Stimulated activated naive B cell treated with anti-CD40 and anti-IgM and Interleukin-4, amounts not matched to agents 10 μg/mL and 1 μg/mL and 100 μg/mL, for 72 hours (primary cell): ENCODE measurements at regions not wholly inside any gene's neighbourhood (a gene's known extent, or its start where the extent isn't known, plus 50 kb on each side); places are given as distances from the start of the nearest gene placed in this dataset.

Source experiments
- ATAC-seq, 2 donors: fragments of 150-1000 bp; cut with Tn5 transposase; replicated peaks; 2 replicates each; pipeline ENCODE4 v1.10.0; 2021; ENCODE audit warnings: moderate library complexity in 1 of 2
- DNase-seq: peaks from one replicate; pipeline ENCODE4 v3.0.0; 2021
- H3K27ac Mint-ChIP-seq: one replicate; pipeline ENCODE4 v1.8.0; 2022; ENCODE audit warnings: mild to moderate bottlenecking, mixed read lengths
- H3K27me3 Mint-ChIP-seq, 2 donors: one replicate each; pipeline ENCODE4 v1.8.0; 2022; ENCODE audit warnings: mixed read lengths in 2 of 2
- H3K36me3 Mint-ChIP-seq, 2 donors: one replicate each; pipeline ENCODE4 v1.8.0; 2022; ENCODE audit warnings: mixed read lengths in 2 of 2, mild to moderate bottlenecking in 1 of 2
- H3K4me1 Mint-ChIP-seq, 2 donors: one replicate each; pipeline ENCODE4 v1.8.0; 2022; ENCODE audit warnings: mixed read lengths in 2 of 2, mild to moderate bottlenecking in 1 of 2
- H3K4me3 Mint-ChIP-seq, 2 donors: one replicate each; pipeline ENCODE4 v1.8.0; 2022; ENCODE audit warnings: mild to moderate bottlenecking in 2 of 2, mixed read lengths in 2 of 2, moderate library complexity in 1 of 2
- H3K9me3 Mint-ChIP-seq, 2 donors: one replicate each; pipeline ENCODE4 v1.8.0; 2022; ENCODE audit warnings: mixed read lengths in 2 of 2, mild to moderate bottlenecking in 1 of 2

DNA sequence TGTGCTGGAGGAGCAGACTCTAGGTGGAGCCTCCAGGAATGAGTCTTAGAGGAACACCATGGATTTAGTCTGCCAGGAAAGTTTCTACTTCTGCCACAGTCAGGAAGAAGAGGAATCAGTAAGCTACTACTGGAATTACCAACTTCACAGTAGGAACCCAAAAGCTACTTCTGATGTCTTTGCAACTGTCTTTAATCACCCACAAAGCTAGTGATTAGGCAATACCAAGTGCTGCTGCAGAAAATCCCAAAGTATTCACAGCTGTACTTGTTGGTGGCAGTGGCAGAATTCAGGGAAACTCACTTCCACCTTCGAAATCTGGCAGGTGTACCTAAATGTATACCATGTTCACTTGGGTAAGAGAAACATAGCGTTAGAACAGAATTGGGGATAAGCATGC lies 264.5 kb upstream of the SORL1-AS1 start:
- Mint-ChIP-seq H3K9me3 (peaks cover 4% of the 10 kb centered on the region in 2 donors), H3K27ac (no peak overlapping the region), H3K36me3 (no peaks in the 10 kb centered on the region), H3K4me1 (peaks cover 0 to 2% of the 10 kb centered on the region in 2 donors), H3K27me3 (peaks cover 26 to 27% of the 10 kb centered on the region in 2 donors), H3K4me3 (no peak overlapping the region)
- ATAC-seq (no peak), DNase-seq (no peak)

DNA sequence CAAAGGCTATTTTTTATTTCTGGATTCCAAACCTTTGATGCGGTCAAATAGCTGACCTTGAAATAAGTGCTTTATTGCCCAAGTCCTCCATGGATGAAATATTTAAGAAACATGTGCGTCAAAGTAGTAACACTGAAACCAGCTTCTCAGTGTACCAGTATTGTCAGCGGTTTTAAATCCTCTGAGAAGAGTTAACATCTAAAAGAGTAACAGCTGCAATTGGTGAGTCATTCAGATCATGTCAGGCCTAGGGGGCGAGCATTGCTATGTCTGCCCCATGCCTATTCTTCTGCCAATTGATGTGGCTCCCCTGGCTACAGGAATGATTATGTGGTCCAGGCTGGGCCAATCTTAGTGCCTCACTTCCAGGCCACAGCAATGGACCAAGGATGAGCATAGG lies 263.3 kb upstream of the SORL1-AS1 start:
- no peak for ATAC-seq
- Mint-ChIP-seq H3K4me1 (no peaks in the 10 kb centered on the region), H3K27ac (no peak overlapping the region), H3K36me3 (no peaks in the 10 kb centered on the region), H3K9me3 (peaks cover 4% of the 10 kb centered on the region in 2 donors), H3K27me3 (peaks cover 29 to 34% of the 10 kb centered on the region in 2 donors), H3K4me3 (no peak overlapping the region)
- no peak for DNase-seq

DNA sequence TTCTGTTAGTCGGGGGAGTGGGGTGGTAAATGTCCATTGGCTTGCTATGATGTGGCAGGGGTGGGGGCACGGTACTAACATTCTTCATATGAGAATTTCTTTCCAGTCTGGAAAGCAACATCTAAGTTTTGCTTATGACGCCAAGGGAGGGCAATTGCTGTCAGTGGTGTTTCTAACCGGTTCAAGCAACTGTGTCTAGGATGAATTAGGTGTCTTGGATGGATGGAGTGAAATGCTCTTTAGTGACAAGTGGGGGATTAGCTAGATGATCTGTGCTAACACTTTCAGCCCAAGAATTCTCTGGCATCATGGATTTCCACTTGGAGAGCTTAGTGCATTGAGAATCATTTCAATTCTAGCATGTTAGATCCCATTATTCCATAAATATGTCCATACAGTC lies 262.6 kb upstream of the SORL1-AS1 start:
- no peak overlapping the region for H3K27ac Mint-ChIP-seq
- H3K4me1 Mint-ChIP-seq, result no peaks in the 10 kb centered on the region
- H3K27me3 Mint-ChIP-seq, result peaks cover 25 to 30% of the 10 kb centered on the region in 2 donors
- peaks cover 2 to 4% of the 10 kb centered on the region in 2 donors for H3K9me3 Mint-ChIP-seq
- DNase-seq (no peak), ATAC-seq (no peak)
- H3K4me3 Mint-ChIP-seq, result no peak overlapping the region
- no peaks in the 10 kb centered on the region for H3K36me3 Mint-ChIP-seq

DNA sequence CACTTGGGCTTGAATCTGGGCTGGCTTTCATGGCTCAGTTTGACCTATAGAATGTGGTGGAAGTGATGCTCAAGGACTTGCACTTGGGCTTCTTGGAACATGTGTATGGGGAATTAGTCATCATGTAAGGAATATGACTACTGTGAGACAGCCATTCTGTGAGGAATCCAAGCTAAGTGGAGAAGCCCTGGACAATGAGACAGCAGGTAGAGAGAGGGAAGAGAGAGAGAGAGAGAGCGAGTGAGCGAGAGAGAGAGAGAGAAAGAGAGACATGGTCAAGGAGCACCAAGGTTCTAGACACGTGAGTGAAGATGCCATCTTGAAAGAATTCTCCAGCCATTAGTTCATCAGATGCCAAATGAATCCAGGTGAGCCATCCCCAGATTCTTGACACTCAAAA lies 261.6 kb upstream of the SORL1-AS1 start:
- no peaks in the 10 kb centered on the region for H3K36me3 Mint-ChIP-seq
- no peak for ATAC-seq
- peaks cover 0 to 4% of the 10 kb centered on the region in 2 donors for H3K9me3 Mint-ChIP-seq
- no peak overlapping the region for H3K27ac Mint-ChIP-seq
- DNase-seq, result no peak
- no peaks in the 10 kb centered on the region for H3K4me1 Mint-ChIP-seq
- peaks cover 16 to 23% of the 10 kb centered on the region in 2 donors for H3K27me3 Mint-ChIP-seq
- no peak overlapping the region for H3K4me3 Mint-ChIP-seq

DNA sequence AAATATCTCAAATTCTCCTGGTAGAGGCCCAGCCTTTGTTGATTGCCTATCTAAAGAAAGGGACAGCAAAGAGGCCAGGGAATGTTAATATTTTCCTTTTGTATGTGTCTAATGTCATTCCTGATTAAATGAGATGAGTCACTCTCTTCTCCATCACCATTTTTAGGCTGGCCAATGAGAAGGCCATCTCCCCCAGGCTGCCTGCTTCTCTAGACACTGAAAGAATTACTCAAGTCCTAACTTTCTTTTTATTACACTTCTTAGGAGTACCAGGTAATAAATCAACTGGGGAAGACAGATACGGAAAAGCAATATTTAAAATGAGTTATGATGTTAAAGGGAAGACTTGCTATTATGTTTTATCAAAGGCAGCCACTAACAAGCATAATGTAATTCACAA lies 259.2 kb upstream of the SORL1-AS1 start:
- ATAC-seq (no peak), DNase-seq (no peak)
- Mint-ChIP-seq H3K27me3 (peaks cover 12 to 23% of the 10 kb centered on the region in 2 donors), H3K27ac (no peak overlapping the region), H3K36me3 (no peaks in the 10 kb centered on the region), H3K4me3 (no peak overlapping the region), H3K4me1 (no peaks in the 10 kb centered on the region), H3K9me3 (peaks cover 0 to 4% of the 10 kb centered on the region in 2 donors)

DNA sequence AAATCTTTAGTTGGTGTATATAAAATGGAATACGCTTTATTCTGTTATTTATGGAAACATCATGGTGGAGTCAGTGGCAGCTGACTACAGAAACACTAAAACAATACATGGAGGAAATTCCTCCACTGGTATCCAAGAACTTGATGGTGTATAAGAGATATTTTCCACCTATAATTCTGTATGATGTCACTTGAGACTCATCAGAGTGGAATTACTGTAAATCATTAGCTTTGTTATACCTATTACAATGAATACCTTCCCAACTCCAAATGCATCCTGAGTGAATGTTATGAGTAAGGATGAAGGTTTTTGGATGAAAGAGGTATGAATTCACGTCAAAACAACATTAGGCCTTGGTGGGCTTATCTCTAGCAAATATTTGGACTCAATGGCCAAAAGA lies 258.5 kb upstream of the SORL1-AS1 start:
- no peak overlapping the region for H3K27ac Mint-ChIP-seq
- H3K4me1 Mint-ChIP-seq, result no peaks in the 10 kb centered on the region
- H3K27me3 Mint-ChIP-seq, result peaks cover 12 to 23% of the 10 kb centered on the region in 2 donors
- H3K4me3 Mint-ChIP-seq, result no peak overlapping the region
- no peak for DNase-seq
- no peak for ATAC-seq
- peaks cover 0 to 4% of the 10 kb centered on the region in 2 donors for H3K9me3 Mint-ChIP-seq
- H3K36me3 Mint-ChIP-seq, result no peaks in the 10 kb centered on the region

DNA sequence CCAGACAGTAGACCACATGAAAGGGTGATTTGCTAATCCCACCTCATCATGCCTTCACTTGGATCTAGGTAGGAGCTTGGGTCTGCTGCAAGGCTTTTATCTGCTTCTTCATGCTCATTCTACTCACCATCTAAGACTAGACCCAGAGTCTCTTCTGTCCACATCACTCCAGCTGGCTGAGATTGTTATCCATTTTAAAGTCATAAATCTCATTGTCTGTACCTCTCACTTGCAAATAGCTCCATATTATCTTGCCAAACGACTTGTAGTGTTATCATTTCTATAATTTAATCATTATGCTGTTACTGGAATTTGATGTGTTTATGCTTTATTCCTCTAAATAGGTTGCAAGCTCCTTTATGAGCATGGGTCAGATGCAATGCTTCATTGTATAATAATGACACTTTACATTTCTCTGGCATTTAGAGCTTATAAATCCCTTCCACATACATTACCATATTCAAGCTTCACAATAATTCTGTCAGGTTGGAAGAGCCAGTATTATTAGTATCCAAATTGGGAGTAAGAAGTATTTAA lies 254.2 kb upstream of the SORL1-AS1 start:
- ATAC-seq (no peak), DNase-seq (no peak)
- Mint-ChIP-seq H3K4me3 (no peak overlapping the region), H3K27ac (no peak overlapping the region), H3K9me3 (no peaks in the 10 kb centered on the region), H3K4me1 (no peaks in the 10 kb centered on the region), H3K27me3 (peaks cover 19 to 27% of the 10 kb centered on the region in 2 donors), H3K36me3 (no peaks in the 10 kb centered on the region)

DNA sequence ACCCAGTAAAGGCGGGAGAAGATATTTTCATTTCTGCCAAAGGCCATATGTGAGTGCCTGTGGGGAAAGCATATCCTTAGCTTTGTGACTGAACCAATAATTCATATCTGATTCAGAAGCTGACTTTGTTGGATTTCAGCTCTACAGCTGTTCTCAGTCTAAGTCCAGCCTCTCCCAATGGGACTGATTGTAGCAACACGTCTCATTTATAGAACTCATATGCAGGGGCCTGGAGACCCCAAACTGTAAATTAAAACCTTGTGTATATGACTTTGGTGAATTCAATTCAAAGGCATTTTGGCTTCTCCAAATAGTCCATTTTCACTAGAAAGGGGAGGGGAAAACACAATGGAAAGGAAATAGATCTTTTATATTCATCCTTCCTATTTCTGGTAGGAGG lies 250.4 kb upstream of the SORL1-AS1 start:
- H3K4me1 Mint-ChIP-seq, result no peaks in the 10 kb centered on the region
- DNase-seq (no peak), ATAC-seq (no peak)

DNA sequence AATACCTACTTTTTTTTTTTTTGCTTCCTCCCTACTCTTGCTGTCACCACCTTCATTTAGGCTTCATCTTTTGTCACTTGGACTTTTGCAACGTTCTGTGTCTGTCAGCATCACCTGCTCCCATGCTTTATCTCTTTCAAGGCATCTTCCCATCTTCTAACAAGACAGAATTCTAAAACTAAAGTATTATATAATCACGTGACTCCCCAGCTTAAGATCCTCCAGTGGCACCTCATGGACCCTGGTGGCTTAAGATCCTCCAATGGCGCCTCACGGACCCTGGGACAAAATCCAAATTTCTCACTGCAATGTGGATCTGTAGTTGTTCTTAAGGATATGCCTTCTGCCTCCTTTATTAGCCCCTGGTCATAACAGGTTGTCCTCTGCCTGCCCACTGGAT lies 248.2 kb upstream of the SORL1-AS1 start:
- Mint-ChIP-seq H3K36me3 (no peaks in the 10 kb centered on the region), H3K9me3 (no peaks in the 10 kb centered on the region), H3K27me3 (peaks cover 33 to 44% of the 10 kb centered on the region in 2 donors), H3K4me3 (no peak overlapping the region), H3K4me1 (no peaks in the 10 kb centered on the region), H3K27ac (no peak overlapping the region)
- no peak for DNase-seq
- ATAC-seq, result no peak

More for the DNA sequence above, 250.4 kb upstream of the SORL1-AS1 start:
- H3K27ac Mint-ChIP-seq, result no peak overlapping the region
- H3K27me3 Mint-ChIP-seq, result peaks cover 28 to 34% of the 10 kb centered on the region in 2 donors
- H3K9me3 Mint-ChIP-seq, result no peaks in the 10 kb centered on the region
- no peaks in the 10 kb centered on the region for H3K36me3 Mint-ChIP-seq
- no peak overlapping the region for H3K4me3 Mint-ChIP-seq

DNA sequence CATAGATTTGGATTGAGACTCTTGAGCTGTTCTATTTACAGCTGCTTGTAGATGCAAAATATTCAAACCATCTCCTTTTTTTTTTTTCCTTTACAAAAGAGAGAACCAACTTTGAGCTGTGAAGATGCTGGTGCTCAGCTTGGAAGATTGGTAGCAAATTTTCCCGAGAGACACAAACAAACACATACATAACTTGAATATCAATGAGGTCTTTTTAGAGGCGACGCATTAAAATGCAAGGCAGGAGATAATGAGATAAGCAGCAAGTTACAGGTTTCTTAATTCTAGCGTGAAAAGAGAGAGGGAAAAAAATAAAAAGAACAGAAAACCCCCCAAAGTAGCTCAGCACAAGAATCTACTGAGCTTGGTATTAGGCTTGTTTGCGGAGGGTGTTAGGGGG lies 247.0 kb upstream of the SORL1-AS1 start:
- H3K9me3 Mint-ChIP-seq, result no peaks in the 10 kb centered on the region
- no peaks in the 10 kb centered on the region for H3K4me1 Mint-ChIP-seq
- H3K27ac Mint-ChIP-seq, result no peak overlapping the region
- ATAC-seq, result no peak
- H3K4me3 Mint-ChIP-seq, result no peak overlapping the region
- no peak for DNase-seq
- H3K27me3 Mint-ChIP-seq, result peaks cover 36 to 46% of the 10 kb centered on the region in 2 donors
- no peaks in the 10 kb centered on the region for H3K36me3 Mint-ChIP-seq

DNA sequence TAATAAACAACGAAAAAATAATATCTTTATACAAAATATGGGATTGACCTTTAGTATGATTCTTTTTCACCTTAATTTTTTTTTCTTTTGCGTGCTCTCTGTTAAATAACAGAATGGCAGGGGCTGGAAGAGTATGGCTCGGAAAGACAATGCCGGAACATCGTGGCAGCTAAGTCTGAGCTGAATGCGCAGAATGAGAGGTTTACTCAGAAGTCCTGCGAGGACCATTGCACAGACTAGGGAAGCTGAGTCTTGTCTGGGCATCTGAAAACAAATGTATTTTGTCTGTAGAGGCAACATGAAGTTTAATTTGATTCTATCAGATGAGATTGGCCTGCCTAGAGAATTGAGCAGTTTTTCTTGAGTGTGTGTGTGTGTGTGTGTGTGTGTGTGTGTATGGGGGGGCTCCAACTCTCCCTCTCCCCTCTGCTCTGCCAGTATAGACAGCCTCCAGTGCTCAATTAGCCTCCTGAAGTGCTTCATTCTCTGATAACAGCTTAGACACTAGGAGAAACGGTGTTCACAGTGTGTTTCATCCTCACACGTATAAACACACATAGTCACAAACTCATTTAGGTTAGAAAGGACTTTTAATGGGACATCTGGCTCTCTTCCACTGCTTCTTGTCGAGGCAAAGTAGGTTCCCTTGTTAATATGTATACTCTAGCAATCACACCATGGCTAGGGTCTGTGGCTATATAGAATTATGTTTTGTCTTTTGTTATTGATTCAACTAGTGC lies 244.3 kb upstream of the SORL1-AS1 start:
- H3K4me1 Mint-ChIP-seq, result no peaks in the 10 kb centered on the region
- no peaks in the 10 kb centered on the region for H3K36me3 Mint-ChIP-seq
- no peak overlapping the region for H3K27ac Mint-ChIP-seq

DNA sequence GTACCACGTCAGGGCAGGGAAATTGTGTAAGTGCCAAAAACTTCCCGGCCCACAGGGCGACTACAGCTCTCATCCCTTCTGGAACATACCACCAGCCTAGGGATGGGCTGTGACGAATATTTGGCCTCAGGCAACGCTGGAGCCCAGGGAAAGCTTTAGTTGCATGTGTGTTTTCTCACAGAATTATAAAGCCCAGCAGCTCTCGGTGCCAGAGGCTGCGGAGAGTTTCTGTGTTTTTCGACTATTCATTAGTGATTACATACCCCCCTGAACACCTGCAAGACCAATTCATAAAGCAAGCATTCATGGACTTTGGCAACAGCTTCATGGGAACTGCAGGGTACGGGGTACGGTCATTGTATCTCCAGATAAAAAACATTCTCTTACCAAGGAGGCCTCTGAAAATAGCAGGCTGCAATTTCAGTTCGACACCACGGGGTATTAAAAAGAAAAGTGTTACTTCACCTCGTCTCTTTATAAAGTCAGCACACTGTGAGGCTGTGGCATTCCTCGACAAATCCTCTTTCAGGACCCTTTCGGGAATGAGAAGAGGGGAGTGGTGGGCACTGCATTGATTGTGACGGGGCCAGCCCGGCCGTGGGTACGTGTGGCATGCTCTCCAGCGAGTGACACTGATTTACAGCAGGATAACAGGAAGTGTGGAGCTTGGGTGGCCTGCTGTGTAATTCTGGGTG lies 243.6 kb upstream of the SORL1-AS1 start:
- peaks cover 20 to 39% of the 10 kb centered on the region in 2 donors for H3K27me3 Mint-ChIP-seq
- H3K4me3 Mint-ChIP-seq, result no peak overlapping the region
- H3K9me3 Mint-ChIP-seq, result no peaks in the 10 kb centered on the region
- DNase-seq (no peak), ATAC-seq (no peak)
- H3K4me1 Mint-ChIP-seq, result no peaks in the 10 kb centered on the region
- no peak overlapping the region for H3K27ac Mint-ChIP-seq
- no peaks in the 10 kb centered on the region for H3K36me3 Mint-ChIP-seq

More for the DNA sequence above, 244.3 kb upstream of the SORL1-AS1 start:
- H3K4me3 Mint-ChIP-seq, result no peak overlapping the region
- no peak for ATAC-seq
- no peak for DNase-seq
- peaks cover 20 to 40% of the 10 kb centered on the region in 2 donors for H3K27me3 Mint-ChIP-seq
- no peaks in the 10 kb centered on the region for H3K9me3 Mint-ChIP-seq

DNA sequence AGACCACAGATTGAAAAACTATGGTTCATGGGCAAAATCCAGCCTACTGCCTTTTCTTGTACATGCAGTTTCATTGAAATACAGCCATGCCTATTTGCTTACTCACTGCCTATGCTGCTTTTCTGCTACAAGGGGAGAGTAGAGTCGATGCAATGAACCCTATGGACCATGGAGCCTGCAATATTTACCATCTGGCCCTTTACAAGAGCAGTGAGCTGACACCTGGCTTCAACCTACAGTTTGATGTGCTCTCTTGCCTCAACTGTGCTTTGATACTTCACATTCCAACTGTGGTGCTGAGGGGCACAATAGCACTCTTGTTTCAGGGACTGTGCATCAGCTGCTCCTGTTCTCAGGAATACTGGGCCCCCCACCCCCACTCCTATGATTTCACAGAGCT lies 239.5 kb upstream of the SORL1-AS1 start:
- H3K27me3 Mint-ChIP-seq, result peaks cover 13 to 43% of the 10 kb centered on the region in 2 donors
- no peaks in the 10 kb centered on the region for H3K36me3 Mint-ChIP-seq
- H3K9me3 Mint-ChIP-seq, result no peaks in the 10 kb centered on the region
- no peak for DNase-seq
- H3K27ac Mint-ChIP-seq, result no peak overlapping the region
- no peak overlapping the region for H3K4me3 Mint-ChIP-seq
- ATAC-seq, result no peak
- H3K4me1 Mint-ChIP-seq, result no peaks in the 10 kb centered on the region

DNA sequence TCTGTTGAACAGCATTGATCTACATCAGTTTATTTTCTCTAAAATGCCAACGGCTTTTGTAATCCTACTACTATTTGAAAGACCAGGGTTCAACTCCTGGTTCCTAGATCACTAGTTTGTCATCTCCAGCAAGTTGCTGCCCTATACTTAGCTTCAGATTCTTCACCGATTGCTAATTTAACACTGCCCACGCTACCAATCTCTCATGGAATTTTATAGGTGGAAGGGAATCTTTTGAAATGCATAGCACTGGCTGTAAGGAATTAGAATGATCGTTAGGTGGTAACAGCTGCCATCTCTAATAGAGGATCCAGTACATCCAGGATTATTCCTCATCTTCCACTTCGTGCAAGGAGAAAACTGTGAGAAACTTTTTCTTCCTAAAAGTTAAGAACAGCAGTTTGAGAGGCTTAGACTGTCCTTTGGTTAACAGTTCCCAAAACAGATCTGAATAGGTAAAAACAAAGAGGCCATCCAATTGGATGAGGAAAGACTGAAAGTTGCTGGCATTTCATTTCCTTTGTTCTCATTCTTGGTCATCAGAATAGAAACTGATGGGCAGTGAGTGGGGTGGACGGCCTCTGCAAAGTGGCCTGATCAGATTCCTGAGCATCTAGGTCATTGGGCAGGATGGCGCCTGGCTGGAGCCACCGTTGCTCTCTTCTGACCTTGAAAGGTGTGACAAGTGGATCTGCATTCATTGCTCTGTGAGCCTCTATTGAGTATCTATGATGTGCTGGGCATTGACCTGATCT lies 236.3 kb upstream of the SORL1-AS1 start:
- ATAC-seq (no peak), DNase-seq (no peak)
- Mint-ChIP-seq H3K27me3 (peaks cover 17 to 35% of the 10 kb centered on the region in 2 donors), H3K27ac (no peak overlapping the region), H3K9me3 (no peaks in the 10 kb centered on the region), H3K36me3 (no peaks in the 10 kb centered on the region), H3K4me1 (no peaks in the 10 kb centered on the region), H3K4me3 (no peak overlapping the region)
